ENCODE measurements at regions not wholly inside any gene's neighbourhood (a gene's known extent, or its start where the extent isn't known, plus 50 kb on each side); places are given as distances from the start of the nearest gene placed in this dataset.

DNA sequence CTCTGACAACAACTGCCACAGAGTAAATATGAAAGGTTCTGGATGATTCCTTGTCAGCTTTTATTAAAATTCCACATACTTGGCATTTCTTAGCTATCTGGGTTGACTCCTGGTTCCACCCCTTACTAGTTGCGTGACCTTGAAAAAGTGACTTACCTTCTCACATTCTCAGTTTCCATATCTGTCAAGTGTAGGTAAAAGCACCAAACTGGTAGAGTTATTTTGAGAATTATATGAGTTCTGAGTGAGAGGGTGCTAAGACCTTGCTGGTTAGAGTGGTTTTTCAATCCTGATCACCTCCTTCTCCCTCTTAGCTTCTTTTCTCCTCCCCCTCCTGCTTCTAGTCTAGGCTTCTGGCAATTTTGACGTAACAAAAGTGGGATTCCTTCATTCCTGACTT, 83.4 kb upstream of the ABCD3 start:
- TF ChIP-seq, protein P1, sequence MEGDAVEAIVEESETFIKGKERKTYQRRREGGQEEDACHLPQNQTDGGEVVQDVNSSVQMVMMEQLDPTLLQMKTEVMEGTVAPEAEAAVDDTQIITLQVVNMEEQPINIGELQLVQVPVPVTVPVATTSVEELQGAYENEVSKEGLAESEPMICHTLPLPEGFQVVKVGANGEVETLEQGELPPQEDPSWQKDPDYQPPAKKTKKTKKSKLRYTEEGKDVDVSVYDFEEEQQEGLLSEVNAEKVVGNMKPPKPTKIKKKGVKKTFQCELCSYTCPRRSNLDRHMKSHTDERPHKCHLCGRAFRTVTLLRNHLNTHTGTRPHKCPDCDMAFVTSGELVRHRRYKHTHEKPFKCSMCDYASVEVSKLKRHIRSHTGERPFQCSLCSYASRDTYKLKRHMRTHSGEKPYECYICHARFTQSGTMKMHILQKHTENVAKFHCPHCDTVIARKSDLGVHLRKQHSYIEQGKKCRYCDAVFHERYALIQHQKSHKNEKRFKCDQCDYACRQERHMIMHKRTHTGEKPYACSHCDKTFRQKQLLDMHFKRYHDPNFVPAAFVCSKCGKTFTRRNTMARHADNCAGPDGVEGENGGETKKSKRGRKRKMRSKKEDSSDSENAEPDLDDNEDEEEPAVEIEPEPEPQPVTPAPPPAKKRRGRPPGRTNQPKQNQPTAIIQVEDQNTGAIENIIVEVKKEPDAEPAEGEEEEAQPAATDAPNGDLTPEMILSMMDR (IDR thresholded peaks at IDR 0.05): no peak
- Mint-ChIP-seq H3K4me3 (no peak overlapping the region), H3K4me1 (ENCODE audit: low read depth) (no peaks in the 10 kb centered on the region), H3K9me3 (no peaks in the 10 kb centered on the region), H3K36me3 (ENCODE audit: low read depth) (no peaks in the 10 kb centered on the region), H3K27me3 (peaks cover 8% of the 10 kb centered on the region), H3K27ac (no peak overlapping the region)
- DNase-seq: no peak
- POLR2A ChIA-PET: no interaction called here
- intact Hi-C loops (cut with micrococcal nuclease): loop anchor here (5.0 kb wide), 1 partner anchor 272 kb away; no protein-coding TSS in a partner anchor
- ATAC-seq: no peak
- CTCF ChIA-PET: interaction anchor here (0.9 to 4.4 kb wide), 15 partner anchors 17 to 309 kb away, joined by 3 to 37 read pairs (median 4); no protein-coding TSS in a partner anchor

- Mint-ChIP-seq H3K27ac (no peak overlapping the region), H3K27me3 (peaks cover 12% of the 10 kb centered on the region), H3K4me3 (no peak overlapping the region), H3K4me1 (ENCODE audit: low read depth) (no peaks in the 10 kb centered on the region), H3K36me3 (ENCODE audit: low read depth) (no peaks in the 10 kb centered on the region), H3K9me3 (no peaks in the 10 kb centered on the region)
- TF ChIP-seq, protein P1 (IDR thresholded peaks at IDR 0.05): no peak
- ATAC-seq (no peak), DNase-seq (no peak)
- POLR2A ChIA-PET: interaction anchor here (0.7 to 1.0 kb wide), 2 partner anchors 43 to 55 kb away, joined by 3 to 4 read pairs; no protein-coding TSS in a partner anchor
- intact Hi-C loops (cut with micrococcal nuclease): no loop called here
- CTCF ChIA-PET: interaction anchor here (1.1 to 4.4 kb wide), 3 partner anchors 131 to 293 kb away, joined by 3 to 37 read pairs (median 14); no protein-coding TSS in a partner anchor
Observed at GRCh38 chr1:94332952-94333351, 85.2 kb upstream of the ABCD3 start.

- Mint-ChIP-seq H3K4me3 (no peak overlapping the region), H3K27me3 (peaks cover 14% of the 10 kb centered on the region), H3K27ac (no peak overlapping the region), H3K9me3 (no peaks in the 10 kb centered on the region), H3K4me1 (ENCODE audit: low read depth) (no peaks in the 10 kb centered on the region), H3K36me3 (ENCODE audit: low read depth) (no peaks in the 10 kb centered on the region)
- CTCF ChIA-PET: interaction anchor here (1.0 to 4.4 kb wide), 3 partner anchors 285 to 293 kb away, joined by 3 to 37 read pairs (median 5); no protein-coding TSS in a partner anchor
- DNase-seq: no peak
- intact Hi-C loops (cut with micrococcal nuclease): no loop called here
- TF ChIP-seq, protein P1 (IDR thresholded peaks at IDR 0.05): no peak
- no peak for ATAC-seq
- POLR2A ChIA-PET: interaction anchor here (1.0 kb wide), 1 partner anchor 56 kb away, joined by 3 read pairs; no protein-coding TSS in a partner anchor
Observed at GRCh38 chr1:94332516-94332915, 85.7 kb upstream of the ABCD3 start.

- no peaks in the 10 kb centered on the region for H3K4me1 Mint-ChIP-seq (ENCODE audit: low read depth)
- ATAC-seq (no peak), DNase-seq (no peak)
- H3K9me3 Mint-ChIP-seq: no peaks in the 10 kb centered on the region
- CTCF ChIA-PET: no interaction called here
- no peak overlapping the region for H3K27ac Mint-ChIP-seq
- TF ChIP-seq, protein P1 (IDR thresholded peaks at IDR 0.05): no peak
- H3K36me3 Mint-ChIP-seq (ENCODE audit: low read depth): no peaks in the 10 kb centered on the region
- H3K4me3 Mint-ChIP-seq: no peak overlapping the region
- intact Hi-C loops (cut with micrococcal nuclease): no loop called here
- POLR2A ChIA-PET: no interaction called here
- H3K27me3 Mint-ChIP-seq: peaks cover 20% of the 10 kb centered on the region
Observed at GRCh38 chr1:94329986-94330385, 88.2 kb upstream of the ABCD3 start.

- Mint-ChIP-seq H3K4me1 (ENCODE audit: low read depth) (no peaks in the 10 kb centered on the region), H3K9me3 (no peaks in the 10 kb centered on the region), H3K27ac (no peak overlapping the region), H3K27me3 (peaks cover 20% of the 10 kb centered on the region), H3K4me3 (no peak overlapping the region), H3K36me3 (ENCODE audit: low read depth) (no peaks in the 10 kb centered on the region)
- ATAC-seq (no peak), DNase-seq (no peak)
- TF ChIP-seq, protein P1 (IDR thresholded peaks at IDR 0.05): no peak
- CTCF ChIA-PET: interaction anchor here (0.6 kb wide), 1 partner anchor 267 kb away, joined by 3 read pairs; no protein-coding TSS in a partner anchor
- POLR2A ChIA-PET: no interaction called here
- intact Hi-C loops (cut with micrococcal nuclease): no loop called here
Observed at GRCh38 chr1:94329276-94329675, 88.9 kb upstream of the ABCD3 start.

Measured in activated CD8-positive, alpha-beta T cell treated with anti-CD3 and anti-CD28 coated beads for 36 hours (primary cell).